Stimulated activated CD8-positive, alpha-beta memory T cell treated with anti-CD3 and anti-CD28 coated beads, Interleukin-4, amount 100 ng/mL, for 24 hours (primary cell): ENCODE measurements at regions not wholly inside any gene's neighbourhood (a gene's known extent, or its start where the extent isn't known, plus 50 kb on each side); places are given as distances from the start of the nearest gene placed in this dataset.
"Not testable (repeated sequence)": the region's sequence is repeated elsewhere in the genome, so short reads cannot be mapped to it uniquely, and the experiment has no call there.

Source experiments
- DNase-seq: peaks from one replicate; pipeline ENCODE4 v3.0.0-alpha.2; 2020; ENCODE audit warnings: low read depth

DNA sequence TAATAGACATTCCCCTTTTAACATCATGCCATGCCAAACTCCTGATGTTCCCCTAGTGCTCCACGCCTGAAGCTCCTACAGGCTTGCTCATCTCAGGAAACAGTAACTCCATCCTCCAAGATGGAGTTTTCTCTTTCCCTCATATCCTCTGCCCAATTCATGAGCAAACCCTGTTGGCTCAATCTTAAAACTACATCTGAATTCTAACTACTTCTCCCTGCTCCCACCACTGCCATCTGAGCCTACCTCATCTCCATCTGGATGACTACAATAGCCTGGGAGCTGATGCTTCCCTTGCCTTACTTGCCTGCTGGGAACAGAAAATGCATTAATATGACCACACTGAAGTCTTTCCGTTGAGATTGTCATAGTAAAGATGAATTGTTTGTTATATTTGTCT lies 271.7 kb upstream of the MKLN1 start:
- DNase-seq: no peak

- no peak for DNase-seq
Observed at GRCh38 chr7:131057015-131057793, 270.5 kb upstream of the MKLN1 start.

GRCh38 chr7:131057794-131058070 lies 269.9 kb upstream of the MKLN1 start:
- DNase-seq: no peak

- not testable (repeated sequence) for DNase-seq
Observed at GRCh38 chr7:131058561-131059288, 269.0 kb upstream of the MKLN1 start.

DNA sequence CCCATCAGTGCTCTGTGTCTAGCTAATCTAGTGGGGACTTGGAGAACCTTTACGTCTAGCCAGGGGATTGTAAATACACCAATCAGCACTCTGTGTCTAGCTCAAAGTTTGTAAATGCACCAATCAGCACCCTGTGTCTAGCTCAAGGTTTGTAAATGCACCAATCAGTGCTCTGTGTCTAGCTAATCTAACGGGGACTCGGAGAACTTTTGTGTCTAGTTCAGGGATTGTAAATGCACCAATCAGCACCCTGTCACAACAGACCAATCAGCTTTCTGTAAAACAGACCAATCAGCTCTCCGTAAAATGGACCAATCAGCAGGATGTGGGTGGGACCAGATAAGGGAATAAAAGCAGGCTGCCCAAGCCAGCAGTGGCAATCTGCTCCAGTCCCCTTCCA lies 268.3 kb upstream of the MKLN1 start:
- not testable (repeated sequence) for DNase-seq

GRCh38 chr7:131061158-131061557 lies 266.5 kb upstream of the MKLN1 start:
- DNase-seq: no peak

GRCh38 chr7:131061818-131062217 lies 265.9 kb upstream of the MKLN1 start:
- no peak for DNase-seq

- DNase-seq: no peak
Observed at GRCh38 chr7:131066635-131067034, 261.0 kb upstream of the MKLN1 start.

GRCh38 chr7:131067220-131067619 lies 260.5 kb upstream of the MKLN1 start:
- DNase-seq: no peak

- no peak for DNase-seq
Observed at GRCh38 chr7:131068604-131069021, 259.1 kb upstream of the MKLN1 start.

GRCh38 chr7:131071786-131072504 lies 255.7 kb upstream of the MKLN1 start:
- no peak for DNase-seq

DNA sequence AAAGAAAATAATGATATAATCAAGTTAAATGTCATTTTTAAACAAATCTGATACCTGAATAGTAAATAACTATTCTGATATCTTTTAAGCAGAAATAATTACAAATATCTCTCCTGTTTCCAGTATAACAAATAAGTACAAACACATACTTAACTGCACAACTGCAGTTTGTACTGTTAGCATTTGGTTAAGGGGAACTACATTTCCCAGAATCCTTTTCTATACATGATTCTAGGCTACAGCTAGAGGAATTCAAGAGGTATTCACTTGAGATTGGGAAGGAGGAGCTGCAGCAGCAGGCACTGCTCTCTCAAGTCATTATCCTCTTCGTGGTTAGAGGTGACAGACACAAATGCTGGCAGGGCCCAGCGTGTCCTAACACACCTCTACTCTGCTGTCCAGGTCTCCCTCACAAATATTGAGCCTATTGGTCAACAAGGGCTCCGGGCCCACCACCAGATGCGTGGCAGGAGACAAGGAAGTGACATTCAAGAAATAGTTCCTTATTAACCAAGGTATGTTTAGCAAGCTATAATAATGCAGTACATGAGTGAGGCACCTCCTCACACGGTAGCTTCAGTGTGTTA lies 255.1 kb upstream of the MKLN1 start:
- DNase-seq: no peak

- no peak for DNase-seq
Observed at GRCh38 chr7:131074043-131074442, 253.6 kb upstream of the MKLN1 start.

DNA sequence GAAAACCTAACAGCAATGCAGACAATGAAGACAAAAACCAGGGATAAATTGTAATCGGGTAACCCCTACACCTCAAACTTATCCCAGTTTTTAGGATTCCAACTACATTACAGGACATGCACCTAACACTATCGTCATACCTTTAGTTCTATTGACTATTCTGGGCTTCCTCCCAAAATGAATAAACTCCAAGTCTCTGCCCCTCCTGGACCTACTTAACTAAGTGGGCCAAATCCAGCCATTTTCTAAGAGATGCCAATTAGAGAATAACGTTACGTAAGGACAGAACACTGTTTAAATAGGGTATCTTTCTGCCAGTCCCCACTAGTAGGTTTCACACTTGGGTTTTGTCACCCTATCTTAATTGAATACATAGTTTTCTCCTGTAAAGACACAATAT lies 253.1 kb upstream of the MKLN1 start:
- no peak for DNase-seq

DNA sequence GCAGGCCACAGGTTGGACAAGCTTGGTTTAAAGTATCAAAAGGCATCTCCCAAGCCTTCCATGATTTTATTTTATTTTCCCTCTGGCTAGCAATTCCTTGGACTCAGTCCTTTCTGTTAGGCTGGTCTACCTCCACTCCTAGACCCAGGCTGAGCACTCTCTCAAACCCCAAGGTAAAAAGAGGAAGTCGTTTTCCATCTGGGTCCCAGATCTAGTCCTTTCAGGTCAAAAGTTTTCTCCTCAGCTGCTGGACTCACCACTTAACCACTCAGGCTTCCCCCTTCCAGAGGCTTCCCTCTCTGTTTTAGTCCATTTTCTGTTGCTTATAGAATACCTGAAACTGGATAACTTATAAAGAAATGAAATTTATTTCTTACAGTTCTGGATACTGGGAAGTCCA lies 252.3 kb upstream of the MKLN1 start:
- no peak for DNase-seq

DNA sequence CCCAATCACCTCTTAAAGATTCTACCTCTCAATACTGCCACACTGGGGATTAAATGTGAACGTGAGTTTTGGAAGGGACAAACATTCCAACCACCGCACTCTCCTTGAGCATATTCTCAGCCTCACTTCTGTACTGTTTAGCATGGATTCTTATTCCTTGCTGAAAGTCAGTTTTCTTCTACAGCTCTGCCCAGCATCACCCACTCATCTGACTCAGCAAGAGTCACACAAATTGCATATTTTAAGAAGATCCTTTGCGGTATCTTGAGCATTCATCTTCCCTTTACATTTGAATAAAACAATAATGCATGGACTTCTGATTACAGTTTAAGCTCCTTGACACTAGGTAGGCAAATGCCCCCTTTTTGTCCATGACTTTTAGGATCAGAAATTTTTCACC lies 251.6 kb upstream of the MKLN1 start:
- DNase-seq: no peak

DNA sequence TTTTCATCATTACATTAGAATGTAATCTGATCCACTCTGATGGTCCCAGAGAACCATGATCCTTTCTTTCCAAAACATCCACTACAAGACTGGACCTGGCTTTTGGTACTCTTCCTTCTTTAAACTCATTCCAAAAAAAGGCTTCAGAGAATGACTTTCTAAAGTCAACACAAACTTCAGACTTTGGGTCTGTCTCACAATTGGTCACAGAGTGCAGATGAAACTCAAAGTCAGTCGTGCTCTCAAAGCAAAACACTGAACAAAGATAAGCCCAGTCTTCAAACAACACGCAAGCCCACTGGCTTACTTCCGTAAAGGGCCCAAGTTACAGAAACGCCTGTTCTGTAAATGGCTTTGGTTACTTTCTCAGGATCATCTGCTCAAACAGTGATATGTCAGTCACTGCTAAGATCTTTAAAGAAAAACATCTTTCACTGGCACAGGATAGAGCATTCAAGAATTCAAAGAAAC lies 250.9 kb upstream of the MKLN1 start:
- DNase-seq: no peak

DNA sequence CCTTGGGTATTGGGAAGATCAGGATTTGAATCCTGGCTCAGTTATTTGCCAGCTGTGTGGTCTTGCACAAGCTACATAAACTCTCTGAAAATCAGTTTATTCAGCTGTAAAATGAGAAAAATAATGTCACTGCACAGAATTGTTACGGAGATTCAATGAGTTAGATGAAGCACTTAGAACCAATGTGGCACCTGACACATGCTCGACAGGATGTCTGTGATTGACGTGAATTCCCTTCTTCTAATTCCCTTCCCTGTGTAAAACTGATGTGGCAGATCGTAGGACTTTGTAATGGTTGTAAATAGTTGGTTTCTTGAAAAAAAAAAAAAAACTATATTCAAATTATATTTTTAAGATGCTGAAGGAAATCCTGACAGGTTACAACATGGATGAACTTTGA lies 249.9 kb upstream of the MKLN1 start:
- DNase-seq: no peak

GRCh38 chr7:131080754-131081153 lies 246.9 kb upstream of the MKLN1 start:
- DNase-seq: no peak

DNA sequence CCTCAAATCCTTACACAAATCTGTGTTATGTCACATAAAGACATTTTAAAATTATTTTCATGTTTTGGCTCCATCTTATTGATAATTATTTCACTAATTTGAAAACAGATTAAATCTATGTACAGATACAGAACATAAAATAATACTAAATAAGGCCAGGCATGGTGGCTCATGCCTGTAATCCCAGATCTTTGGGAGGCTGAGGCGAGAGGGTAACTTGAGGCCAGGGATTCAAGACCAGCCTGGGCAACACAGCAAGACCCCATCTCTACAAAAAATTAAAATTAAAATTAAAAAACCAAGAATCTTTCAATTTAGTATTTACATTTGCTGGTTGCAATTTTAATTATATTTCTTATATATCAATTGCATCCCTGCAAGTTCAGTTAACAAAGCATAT lies 246.4 kb upstream of the MKLN1 start:
- DNase-seq: no peak

DNA sequence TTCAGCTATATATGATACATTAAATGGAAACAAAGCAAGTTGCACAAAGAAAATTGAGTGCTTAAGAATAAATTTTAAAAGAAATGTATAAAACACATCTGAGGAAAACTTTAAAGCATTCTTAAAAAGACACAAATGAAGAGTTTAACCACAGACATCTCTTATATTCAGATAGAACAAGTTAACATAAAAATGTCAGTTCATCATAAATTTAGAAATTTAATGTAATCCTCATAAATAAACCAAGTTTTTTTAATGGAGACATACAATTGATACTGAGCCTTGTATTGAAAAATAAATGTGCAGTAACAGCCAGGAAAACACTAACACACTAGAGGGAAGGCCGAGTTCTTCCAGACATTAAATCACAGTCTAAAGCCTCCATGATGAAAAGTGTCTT lies 243.9 kb upstream of the MKLN1 start:
- no peak for DNase-seq

DNA sequence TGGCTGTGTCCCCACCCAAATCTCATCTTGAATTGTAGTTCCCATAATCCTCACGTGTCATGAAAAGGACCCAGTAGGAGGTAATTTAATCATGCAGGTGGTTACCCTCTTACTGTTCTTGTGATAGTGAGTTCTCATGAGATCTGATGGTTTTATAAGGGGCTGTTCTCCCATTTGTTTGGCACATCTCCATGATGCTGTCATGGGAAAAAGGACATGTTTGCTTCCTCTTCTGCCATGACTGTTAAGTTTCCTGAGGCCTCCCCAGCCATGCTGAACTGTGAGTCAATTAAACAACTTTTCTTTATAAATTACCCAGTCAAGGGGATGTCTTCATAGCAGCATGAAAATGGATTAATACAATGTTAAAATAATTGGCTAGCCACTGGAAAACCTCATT lies 243.3 kb upstream of the MKLN1 start:
- not testable (repeated sequence) for DNase-seq
